ENCODE measurements at regions not wholly inside any gene's neighbourhood (a gene's known extent, or its start where the extent isn't known, plus 50 kb on each side); places are given as distances from the start of the nearest gene placed in this dataset.

GRCh38 chr2:122539311-122539710 is 783.9 kb downstream of the TSN start:
- Histone ChIP-seq H3K4me3 (no peak overlapping the region), H3K27me3 (replicated peaks; ENCODE audit: insufficient read depth) (no peaks in the 10 kb centered on the region), H3K4me1 (ENCODE audit: control insufficient read depth in 1 of 2, low read depth in 2 of 2) (no peaks in the 10 kb centered on the region), H3K36me3 (no peaks in the 10 kb centered on the region), H3K27ac (no peak overlapping the region), H3K9me3 (no peaks in the 10 kb centered on the region)
- no peak for ATAC-seq (ENCODE audit: insufficient number of reproducible peaks, low FRiP score, low read depth)
- no peak for TF ChIP-seq CTCF (IDR thresholded peaks at IDR 0.05)
- DNase-seq (ENCODE audit: low spot score): no peak

- H3K27me3 ChIP-seq (replicated peaks; ENCODE audit: insufficient read depth): no peaks in the 10 kb centered on the region
- no peak for DNase-seq (ENCODE audit: low spot score)
- no peak for ATAC-seq (ENCODE audit: insufficient number of reproducible peaks, low FRiP score, low read depth)
- no peaks in the 10 kb centered on the region for H3K4me1 ChIP-seq (ENCODE audit: control insufficient read depth in 1 of 2, low read depth in 2 of 2)
- H3K4me3 ChIP-seq: no peak overlapping the region
- no peaks in the 10 kb centered on the region for H3K36me3 ChIP-seq
- H3K27ac ChIP-seq: no peak overlapping the region
- TF ChIP-seq CTCF (IDR thresholded peaks at IDR 0.05): no peak
- H3K9me3 ChIP-seq: no peaks in the 10 kb centered on the region
Measured at GRCh38 chr2:122539920-122540319, 784.5 kb downstream of the TSN start.

- no peak for TF ChIP-seq CTCF (IDR thresholded peaks at IDR 0.05)
- H3K27me3 ChIP-seq (replicated peaks; ENCODE audit: insufficient read depth): no peaks in the 10 kb centered on the region
- no peak overlapping the region for H3K27ac ChIP-seq
- H3K4me3 ChIP-seq: no peak overlapping the region
- H3K4me1 ChIP-seq (ENCODE audit: control insufficient read depth in 1 of 2, low read depth in 2 of 2): no peaks in the 10 kb centered on the region
- H3K36me3 ChIP-seq: no peaks in the 10 kb centered on the region
- H3K9me3 ChIP-seq: no peaks in the 10 kb centered on the region
- no peak for DNase-seq (ENCODE audit: low spot score)
- ATAC-seq (ENCODE audit: insufficient number of reproducible peaks, low FRiP score, low read depth): no peak
Measured at GRCh38 chr2:122542236-122542635, 786.8 kb downstream of the TSN start.

GRCh38 chr2:122542646-122543045 is 787.2 kb downstream of the TSN start:
- no peaks in the 10 kb centered on the region for H3K27me3 ChIP-seq (replicated peaks; ENCODE audit: insufficient read depth)
- DNase-seq (ENCODE audit: low spot score): no peak
- TF ChIP-seq CTCF (IDR thresholded peaks at IDR 0.05): no peak
- no peaks in the 10 kb centered on the region for H3K9me3 ChIP-seq
- no peak overlapping the region for H3K4me3 ChIP-seq
- H3K27ac ChIP-seq: no peak overlapping the region
- H3K36me3 ChIP-seq: no peaks in the 10 kb centered on the region
- no peak for ATAC-seq (ENCODE audit: insufficient number of reproducible peaks, low FRiP score, low read depth)
- no peaks in the 10 kb centered on the region for H3K4me1 ChIP-seq (ENCODE audit: control insufficient read depth in 1 of 2, low read depth in 2 of 2)

GRCh38 chr2:122543815-122544214 is 788.4 kb downstream of the TSN start:
- no peak for ATAC-seq (ENCODE audit: insufficient number of reproducible peaks, low FRiP score, low read depth)
- TF ChIP-seq CTCF (IDR thresholded peaks at IDR 0.05): no peak

More at GRCh38 chr2:122543815-122544214, 788.4 kb downstream of the TSN start:
- Histone ChIP-seq H3K27me3 (replicated peaks; ENCODE audit: insufficient read depth) (no peaks in the 10 kb centered on the region), H3K27ac (no peak overlapping the region), H3K4me3 (no peak overlapping the region), H3K36me3 (no peaks in the 10 kb centered on the region), H3K9me3 (no peaks in the 10 kb centered on the region), H3K4me1 (ENCODE audit: control insufficient read depth in 1 of 2, low read depth in 2 of 2) (no peaks in the 10 kb centered on the region)
- DNase-seq (ENCODE audit: low spot score): no peak
